ENCODE measurements at regions not wholly inside any gene's neighbourhood (a gene's known extent, or its start where the extent isn't known, plus 50 kb on each side); places are given as distances from the start of the nearest gene placed in this dataset.
"Not testable (repeated sequence)": the region's sequence is repeated elsewhere in the genome, so short reads cannot be mapped to it uniquely, and the experiment has no call there.

GRCh38 chr2:38243186-38243880 is 133.7 kb downstream of the ATL2 start:
- TF ChIP-seq CTCF (IDR thresholded peaks at IDR 0.05; ENCODE audit: low read depth, low read length, missing control alignments): no peak
- no peak for DNase-seq (ENCODE audit: low read depth)
- H3K4me3 ChIP-seq (ENCODE audit: low read depth, low read length): no peak overlapping the region

GRCh38 chr2:38239452-38239851 is 137.6 kb downstream of the ATL2 start:
- TF ChIP-seq CTCF (IDR thresholded peaks at IDR 0.05; ENCODE audit: low read depth, low read length, missing control alignments): no peak
- no peak overlapping the region for H3K4me3 ChIP-seq (ENCODE audit: low read depth, low read length)
- no peak for DNase-seq (ENCODE audit: low read depth)

GRCh38 chr2:38238705-38239104 is 138.4 kb downstream of the ATL2 start:
- DNase-seq (ENCODE audit: low read depth); H3K4me3 ChIP-seq (ENCODE audit: low read depth, low read length): not testable (repeated sequence)

GRCh38 chr2:38237311-38237710 is 139.8 kb downstream of the ATL2 start:
- DNase-seq (ENCODE audit: low read depth): no peak
- TF ChIP-seq CTCF (IDR thresholded peaks at IDR 0.05; ENCODE audit: low read depth, low read length, missing control alignments): no peak

GRCh38 chr2:38233231-38233983 is 143.7 kb downstream of the ATL2 start:
- H3K4me3 ChIP-seq (ENCODE audit: low read depth, low read length): no peak overlapping the region
- no peak for DNase-seq (ENCODE audit: low read depth)
- no peak for TF ChIP-seq CTCF (IDR thresholded peaks at IDR 0.05; ENCODE audit: low read depth, low read length, missing control alignments)

More at GRCh38 chr2:38237311-38237710, 139.8 kb downstream of the ATL2 start:
- H3K4me3 ChIP-seq (ENCODE audit: low read depth, low read length): no peak overlapping the region

- DNase-seq (ENCODE audit: low read depth): no peak
- TF ChIP-seq CTCF (IDR thresholded peaks at IDR 0.05; ENCODE audit: low read depth, low read length, missing control alignments): no peak
- no peak overlapping the region for H3K4me3 ChIP-seq (ENCODE audit: low read depth, low read length)
Observed at GRCh38 chr2:38232454-38232853, 144.6 kb downstream of the ATL2 start.

- TF ChIP-seq CTCF (IDR thresholded peaks at IDR 0.05; ENCODE audit: low read depth, low read length, missing control alignments): no peak
- no peak for DNase-seq (ENCODE audit: low read depth)
- H3K4me3 ChIP-seq (ENCODE audit: low read depth, low read length): no peak overlapping the region
Observed at GRCh38 chr2:38230756-38231155, 146.3 kb downstream of the ATL2 start.
